Inflammatory macrophage treated with lipopolysaccharide for 4 hours (primary cell): ENCODE measurements at regions not wholly inside any gene's neighbourhood (a gene's known extent, or its start where the extent isn't known, plus 50 kb on each side); places are given as distances from the start of the nearest gene placed in this dataset.

ENCODE experiments used
- DNase-seq: peaks from one replicate; pipeline ENCODE4 v3.0.0-alpha.2; 2020

DNA sequence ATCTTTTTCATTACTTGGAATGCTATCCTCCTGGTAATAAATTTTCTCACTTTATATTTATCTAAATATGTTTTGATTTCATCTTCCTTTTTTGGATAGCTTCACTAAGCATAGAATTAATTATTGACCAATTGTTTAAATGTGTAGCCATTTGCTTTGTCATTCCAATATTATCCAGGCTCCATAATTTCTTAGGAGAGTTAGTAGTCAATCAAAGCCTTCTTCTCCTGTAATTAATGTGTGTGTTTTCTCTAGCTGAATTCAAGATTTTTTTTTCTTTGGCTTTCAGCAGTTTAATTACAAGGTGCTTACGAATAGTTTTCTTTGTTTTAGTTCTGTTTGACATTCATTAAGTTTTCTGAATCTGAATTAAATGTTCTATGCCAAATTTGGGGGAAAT, 545.9 kb upstream of the CELF2 start:
- no peak for DNase-seq

DNA sequence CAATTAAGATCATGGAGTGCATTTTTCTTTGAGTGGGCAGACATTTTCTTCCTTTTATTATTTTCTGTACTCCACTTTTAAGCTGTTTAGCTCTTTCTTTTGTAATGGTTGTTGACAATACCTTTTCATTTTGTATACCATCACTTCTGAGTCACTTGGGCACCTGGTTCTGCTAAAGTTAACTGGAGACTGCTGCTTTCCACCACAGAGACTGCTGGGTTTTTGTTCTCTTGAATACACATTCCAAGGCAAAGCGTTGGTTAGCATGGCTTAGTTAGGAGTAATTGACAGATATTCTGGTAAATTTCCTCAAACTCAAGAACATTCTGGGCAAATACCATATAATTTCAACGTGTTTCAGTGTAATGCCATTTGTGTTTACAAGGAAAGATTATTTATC, 541.9 kb upstream of the CELF2 start:
- DNase-seq, result no peak

DNA sequence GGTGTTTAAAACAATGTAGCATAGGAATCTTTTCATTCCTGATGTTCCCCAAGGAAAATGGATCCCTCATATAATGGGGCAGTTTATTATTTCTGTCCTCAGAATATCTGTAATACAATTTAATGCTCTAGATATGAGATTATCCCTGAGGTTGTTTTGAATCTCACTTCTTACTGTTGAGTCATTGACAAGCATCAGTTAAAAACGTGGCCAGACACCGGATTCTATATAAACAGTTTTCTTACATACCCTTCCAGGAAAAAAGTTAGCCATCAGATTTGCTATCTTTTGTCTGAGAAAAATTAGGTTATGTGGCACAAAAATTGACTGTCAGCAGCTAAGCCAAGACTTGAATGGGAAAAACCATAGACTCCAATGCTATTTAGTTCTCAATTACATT, 539.8 kb upstream of the CELF2 start:
- DNase-seq, result no peak

DNA sequence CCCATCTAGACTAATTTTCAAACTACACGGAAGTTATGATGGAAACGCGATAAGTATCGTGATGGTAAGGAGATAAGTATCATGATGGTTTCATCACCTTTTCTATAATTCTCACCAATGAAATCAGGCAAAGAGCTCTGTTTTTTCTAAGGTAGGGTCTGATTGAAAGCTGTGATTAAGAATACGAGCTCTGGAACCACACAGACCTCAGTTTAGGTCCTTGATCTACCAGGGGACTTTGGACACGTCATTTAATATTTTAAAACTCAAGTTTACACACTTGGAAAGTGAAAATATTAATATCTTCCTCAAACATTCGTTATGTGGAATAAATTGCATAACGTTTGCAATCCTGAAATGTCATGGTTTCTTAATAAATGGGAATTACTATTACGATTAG, 538.2 kb upstream of the CELF2 start:
- peak; percentile 9 for DNase-seq

DNA sequence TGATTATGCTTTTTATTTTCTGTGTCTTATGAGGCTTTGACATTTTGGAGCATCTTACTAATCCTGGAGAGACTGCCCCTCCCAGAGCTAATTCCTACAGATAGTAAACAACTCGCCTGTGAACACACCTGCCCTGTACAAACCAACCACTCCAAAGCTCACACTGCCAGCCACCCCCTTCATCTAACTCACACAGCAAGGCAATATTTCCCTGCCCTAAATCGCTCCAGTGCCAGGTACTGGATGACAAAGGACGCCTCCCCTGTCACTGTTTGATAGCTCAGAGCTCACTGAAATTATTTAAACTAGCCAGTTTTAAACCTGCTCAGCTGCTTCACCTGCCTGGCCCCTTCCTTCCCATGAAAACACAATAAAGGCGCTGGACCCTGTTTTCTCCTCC, 535.1 kb upstream of the CELF2 start:
- DNase-seq, result no peak

DNA sequence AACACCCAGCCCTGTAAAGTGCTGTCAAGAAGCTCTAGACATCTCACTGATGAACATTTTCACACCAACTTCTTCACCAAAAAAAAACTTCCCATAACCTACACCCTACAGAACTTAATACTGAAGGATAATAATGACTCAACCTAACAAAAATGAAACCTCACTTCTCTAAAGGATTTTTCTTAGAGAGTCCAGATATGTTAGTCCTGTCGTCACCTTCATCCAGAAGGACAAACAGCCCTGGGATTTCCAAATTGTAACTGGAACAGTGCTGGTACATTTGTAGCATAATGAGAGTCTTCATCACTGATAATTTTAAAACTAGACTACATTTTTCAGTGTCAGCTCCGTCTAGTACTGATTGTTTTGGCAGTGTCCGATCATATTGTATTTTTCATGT, 528.6 kb upstream of the CELF2 start:
- no peak for DNase-seq

DNA sequence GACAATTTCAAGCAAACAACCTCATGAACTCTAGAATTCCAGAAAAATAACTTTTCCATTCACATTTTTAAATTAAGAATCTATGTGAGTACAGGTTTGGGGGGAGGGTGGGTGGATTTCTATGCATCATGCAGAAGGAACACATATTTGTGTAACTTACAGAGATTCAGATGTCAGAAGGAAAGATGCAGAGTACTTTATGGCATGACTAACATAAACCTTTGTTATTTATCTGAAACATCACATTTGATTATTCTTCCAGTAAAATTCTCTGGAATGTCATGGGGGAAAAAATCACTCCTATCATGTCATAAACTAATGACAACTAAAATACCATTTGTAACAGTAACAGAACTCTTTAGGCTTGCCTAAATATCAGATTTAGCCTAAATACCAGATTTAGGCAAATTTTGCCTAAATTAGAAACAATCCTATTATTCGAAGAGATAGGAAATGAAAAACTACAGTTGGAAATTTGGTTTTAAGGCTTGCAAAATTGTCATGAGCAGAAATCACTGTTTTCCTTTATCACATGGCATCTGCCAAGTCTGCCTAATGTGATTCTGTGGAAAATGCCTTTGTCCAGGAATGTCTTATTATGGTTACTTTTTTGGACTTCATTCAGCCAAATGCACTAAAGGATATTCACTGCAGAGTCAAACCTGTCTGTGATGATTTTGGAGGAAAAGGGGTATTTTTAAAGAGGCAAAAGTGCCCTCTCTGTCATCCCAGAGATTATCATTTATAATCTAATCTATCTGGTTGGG, 527.7 kb upstream of the CELF2 start:
- DNase-seq, result no peak

DNA sequence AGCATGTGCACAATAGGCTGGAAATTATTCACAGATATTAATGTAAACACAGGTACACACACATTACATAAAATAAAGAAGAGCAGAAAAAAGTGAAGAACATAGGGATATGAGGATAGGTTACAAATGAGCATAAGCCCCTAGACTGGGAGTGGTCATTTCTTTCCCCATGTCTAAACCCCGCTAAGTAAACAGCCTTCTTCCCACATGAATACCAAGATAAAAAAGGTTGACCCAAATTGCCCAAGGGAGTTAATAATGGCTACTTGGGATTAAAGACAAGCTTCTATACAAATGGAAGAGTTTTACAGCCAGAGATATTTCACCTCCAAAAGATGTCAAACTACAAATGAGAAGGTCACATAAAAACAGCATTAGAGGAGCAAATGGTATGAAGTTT, 527.1 kb upstream of the CELF2 start:
- no peak for DNase-seq

DNA sequence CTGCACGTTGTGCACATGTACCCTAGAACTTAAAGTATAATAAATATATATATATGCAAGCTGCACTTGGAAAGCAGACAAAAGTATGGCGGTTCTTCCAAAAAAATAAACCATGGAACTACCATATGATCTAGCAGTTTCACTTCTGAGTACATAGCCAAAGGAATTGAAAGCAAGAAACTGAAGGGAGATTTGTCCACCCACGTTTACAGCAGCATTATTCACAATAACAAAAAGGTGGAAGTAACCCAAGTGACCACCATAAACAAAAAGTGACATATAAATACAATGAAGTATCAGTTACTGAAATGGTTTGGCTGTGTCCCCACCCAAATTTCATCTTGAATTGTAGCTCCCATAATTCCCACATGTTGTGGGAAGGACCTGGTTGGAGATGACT, 525.3 kb upstream of the CELF2 start:
- DNase-seq, result peak; percentile 62

DNA sequence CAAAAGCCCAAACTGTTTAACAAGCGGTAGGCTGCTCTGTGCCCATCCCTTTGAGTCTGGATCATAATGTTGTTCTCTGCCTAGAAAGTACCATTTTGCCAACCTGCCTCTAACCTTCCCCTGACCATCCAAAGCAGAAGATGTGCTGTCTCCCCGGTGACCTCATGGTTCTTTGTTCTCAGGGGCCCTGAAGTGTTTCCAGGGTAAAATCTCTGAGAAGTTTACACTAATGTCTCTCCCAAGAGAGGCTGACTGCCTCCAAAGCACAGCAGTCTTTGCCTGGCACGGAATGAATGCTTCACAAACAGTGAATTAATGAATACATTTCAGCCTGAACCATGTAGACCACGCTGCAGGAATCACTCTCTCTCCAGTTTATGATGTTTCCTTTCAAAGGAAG, 523.8 kb upstream of the CELF2 start:
- no peak for DNase-seq

DNA sequence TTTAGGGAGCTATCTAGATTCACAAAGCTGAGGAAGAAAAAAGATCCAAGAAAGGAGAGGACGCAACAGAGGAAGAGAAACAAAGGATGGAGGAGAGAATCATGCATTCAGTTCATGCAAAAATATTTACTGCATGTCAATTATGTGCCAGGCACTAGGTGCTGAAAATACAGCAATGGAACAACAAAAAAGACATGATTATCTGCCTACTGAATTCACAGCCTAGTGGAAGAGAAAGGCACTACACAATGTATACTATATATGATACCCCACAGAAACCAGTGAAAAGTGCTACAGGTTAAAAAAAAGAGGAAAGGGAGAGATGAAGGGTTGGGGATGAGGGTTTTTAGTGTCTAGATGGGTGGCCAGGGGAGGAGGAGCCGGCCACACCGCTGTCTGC, 520.4 kb upstream of the CELF2 start:
- no peak for DNase-seq

DNA sequence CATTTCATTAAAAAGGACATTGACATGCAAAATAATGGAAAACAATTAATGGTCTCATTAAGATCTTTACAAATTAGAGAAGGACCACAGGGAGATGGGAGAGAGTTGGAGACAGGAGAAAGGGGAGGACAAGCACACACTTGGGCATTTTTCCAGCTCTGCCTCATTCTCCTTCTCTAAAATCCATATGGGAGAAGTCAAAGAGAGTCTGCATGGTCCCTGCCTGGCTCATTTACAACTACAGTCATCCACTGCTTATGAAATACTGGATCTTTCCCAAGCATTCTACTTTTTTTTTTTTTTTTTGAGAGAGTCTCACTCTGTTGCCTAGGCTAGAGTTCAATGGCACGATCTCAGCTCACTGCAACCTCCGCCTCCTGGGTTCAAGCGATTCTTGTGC, 518.9 kb upstream of the CELF2 start:
- no peak for DNase-seq

DNA sequence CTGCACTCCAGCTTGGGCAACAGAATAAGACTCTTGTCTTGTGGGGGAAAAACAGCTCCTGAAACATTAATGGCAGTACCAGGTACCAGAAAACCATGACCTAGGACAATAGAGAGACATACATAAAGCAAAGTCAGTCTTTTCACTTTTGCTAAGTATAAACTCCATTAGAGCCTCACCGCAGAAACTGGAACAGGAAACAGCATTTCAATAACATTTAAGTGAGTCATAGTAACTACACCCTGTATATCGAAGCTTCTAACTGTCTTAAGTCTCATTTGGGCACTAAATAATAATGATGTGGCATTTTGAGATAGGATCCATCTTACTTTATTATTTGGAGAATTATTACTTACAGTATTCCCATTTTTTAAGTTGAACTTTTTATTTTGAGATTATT, 517.8 kb upstream of the CELF2 start:
- peak; percentile 48 for DNase-seq

DNA sequence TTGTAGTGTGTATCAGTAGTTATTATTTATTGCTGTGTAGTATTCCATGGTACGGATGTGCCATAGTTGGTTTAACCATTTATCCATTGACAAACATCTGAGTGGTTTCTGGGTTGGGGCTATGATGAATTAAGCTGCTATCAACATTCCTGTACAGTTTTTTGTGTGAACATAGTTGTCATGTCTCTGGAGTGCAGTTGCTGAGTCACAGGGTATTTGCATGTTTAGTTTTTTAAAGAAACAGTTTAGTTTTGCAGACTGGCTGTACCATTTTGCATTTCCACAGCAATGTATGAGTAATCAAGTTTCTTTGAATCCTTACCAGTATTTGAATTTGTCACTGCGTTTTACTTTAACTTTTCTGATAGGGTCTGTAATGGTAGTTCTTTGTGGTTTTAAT, 516.7 kb upstream of the CELF2 start:
- DNase-seq, result no peak

DNA sequence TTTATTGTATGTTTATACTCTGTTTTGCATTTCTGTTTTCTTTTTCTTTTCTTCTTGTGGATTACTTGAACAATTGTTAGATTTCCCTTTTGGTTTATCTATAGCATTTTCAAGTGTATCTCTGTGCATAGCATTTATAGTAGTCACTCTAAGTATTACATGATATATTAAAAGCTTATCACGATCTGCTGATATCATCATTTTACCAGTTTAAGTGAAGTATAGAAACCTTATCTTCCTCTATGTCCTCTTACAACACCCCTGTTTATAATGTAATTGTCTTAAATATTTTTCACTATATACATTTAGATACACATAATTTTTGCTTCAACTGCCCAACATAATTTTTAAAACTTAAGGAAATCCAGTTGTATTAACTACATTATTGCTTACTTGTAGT, 513.9 kb upstream of the CELF2 start:
- no peak for DNase-seq

DNA sequence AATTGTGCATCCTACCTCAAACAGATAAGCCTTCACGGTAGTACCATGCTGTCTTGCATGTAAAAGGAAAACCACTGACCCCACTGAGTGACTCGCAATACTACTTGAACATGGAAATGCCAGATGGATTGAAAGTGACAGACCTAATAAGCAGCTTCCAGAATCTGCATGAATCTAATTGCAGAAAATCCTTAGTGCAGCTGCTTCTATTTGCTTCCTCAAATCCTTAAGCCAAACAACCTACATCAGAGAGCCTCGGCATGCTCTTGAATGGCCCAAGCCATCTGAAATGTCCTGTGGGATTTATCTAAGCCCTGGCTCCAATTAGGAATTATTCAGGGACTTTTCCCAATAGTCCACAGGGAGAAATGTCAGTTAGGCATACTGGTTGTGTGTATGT, 509.5 kb upstream of the CELF2 start:
- DNase-seq, result no peak

DNA sequence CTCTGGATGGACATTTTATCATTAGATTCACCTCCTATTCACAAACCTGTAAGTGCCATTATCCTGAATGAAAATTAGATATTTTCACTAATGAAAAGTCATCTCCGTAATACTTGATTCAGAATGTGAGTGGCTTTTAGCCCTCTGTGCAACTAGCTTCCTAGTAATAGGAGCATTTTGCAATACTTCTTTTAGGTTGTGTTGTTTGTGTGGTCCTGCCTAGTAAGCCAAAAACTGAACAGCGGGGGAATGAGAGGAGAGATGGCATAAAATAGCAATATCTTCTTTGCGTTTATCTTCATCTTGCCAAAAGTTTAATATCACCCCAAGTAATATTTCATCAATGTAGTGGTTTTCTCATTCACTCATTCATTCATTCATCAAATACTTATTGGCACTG, 507.5 kb upstream of the CELF2 start:
- no peak for DNase-seq

DNA sequence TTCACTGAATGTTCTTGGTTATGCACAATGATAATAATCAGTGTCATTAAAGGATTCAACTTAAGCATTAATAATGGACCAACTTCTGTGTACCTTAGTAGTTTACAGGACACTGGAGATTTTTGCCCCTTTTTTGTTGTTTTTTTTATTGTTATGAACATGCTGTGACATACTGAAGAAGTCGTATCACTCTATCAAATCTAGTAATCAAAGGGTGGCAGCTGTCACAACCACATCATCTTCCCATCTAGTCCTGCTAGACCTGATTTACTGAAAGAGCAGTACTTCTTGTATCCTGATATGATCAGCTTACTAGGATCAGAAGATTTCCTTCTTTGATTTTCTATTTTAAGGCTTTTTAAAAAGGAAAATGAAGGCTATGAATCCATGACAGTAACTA, 504.6 kb upstream of the CELF2 start:
- no peak for DNase-seq

DNA sequence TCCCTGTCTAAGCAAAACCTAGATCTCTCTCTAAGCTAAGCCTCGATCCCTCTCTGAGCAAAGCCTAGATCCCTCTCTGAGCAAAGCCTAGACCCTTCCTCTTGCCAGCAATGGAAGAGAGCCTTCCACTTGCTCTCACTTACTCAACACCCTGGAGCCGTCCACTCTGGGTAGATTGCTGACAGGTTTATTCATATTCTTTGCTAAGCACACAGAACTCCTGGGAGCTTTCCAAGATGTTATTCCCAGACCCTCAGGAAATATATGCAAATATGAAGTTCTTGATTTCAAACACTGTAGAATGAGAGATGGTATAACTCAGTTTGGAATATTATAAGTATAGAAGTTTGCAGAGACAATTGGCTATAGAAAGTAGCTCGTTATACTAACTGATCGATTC, 503.8 kb upstream of the CELF2 start:
- DNase-seq, result no peak

DNA sequence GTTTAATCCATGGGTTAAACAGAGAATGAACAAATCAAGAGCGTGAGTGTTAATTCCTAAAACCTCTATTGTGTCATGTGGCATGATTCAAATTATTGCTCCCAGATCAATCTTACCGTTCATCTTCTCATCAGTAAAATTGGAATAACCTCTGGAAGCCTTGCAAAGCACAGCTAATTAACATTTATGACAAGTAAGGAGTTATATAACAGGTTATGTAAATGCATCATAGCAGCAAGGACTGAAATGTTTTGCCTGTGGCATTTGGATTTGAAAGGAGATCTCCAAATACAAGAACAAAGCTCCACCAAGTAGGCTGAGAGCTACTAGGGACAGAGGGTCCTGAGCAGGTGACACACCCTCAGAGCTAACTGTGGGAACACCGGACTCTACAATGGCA, 502.9 kb upstream of the CELF2 start:
- DNase-seq, result no peak

DNA sequence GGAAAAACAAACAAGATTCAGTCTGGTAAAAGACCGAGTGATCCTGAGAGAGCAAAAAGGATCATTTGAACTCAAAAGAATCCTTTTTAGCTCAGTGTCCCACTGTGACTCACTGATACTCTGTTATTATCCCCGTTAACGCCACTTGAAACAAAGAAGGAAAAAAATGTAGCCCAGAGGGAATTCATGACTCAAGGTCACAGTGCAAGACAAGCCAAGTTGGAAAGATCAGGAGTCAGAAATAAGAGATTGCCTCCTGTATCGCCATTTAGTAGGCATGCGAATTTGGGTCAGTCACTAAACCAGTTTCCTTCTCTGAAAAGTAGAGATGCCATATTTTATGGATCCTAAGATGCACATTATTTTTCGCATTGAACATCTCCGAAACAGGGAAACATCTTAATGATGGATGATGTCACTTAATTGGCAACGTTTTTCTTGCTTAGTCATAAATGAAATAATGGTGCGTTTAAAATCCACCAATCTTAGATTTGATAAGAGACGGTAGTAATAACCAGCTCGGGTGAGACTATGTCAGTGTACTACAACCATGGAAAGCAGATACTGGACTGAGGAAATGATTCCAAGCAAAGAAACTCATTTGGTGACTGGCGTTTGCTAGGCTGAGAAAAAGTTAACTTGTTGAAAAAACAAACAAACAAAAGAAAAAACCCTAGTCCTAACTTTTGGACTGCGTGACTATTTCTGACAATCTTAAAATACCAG, 502.0 kb upstream of the CELF2 start:
- no peak for DNase-seq

DNA sequence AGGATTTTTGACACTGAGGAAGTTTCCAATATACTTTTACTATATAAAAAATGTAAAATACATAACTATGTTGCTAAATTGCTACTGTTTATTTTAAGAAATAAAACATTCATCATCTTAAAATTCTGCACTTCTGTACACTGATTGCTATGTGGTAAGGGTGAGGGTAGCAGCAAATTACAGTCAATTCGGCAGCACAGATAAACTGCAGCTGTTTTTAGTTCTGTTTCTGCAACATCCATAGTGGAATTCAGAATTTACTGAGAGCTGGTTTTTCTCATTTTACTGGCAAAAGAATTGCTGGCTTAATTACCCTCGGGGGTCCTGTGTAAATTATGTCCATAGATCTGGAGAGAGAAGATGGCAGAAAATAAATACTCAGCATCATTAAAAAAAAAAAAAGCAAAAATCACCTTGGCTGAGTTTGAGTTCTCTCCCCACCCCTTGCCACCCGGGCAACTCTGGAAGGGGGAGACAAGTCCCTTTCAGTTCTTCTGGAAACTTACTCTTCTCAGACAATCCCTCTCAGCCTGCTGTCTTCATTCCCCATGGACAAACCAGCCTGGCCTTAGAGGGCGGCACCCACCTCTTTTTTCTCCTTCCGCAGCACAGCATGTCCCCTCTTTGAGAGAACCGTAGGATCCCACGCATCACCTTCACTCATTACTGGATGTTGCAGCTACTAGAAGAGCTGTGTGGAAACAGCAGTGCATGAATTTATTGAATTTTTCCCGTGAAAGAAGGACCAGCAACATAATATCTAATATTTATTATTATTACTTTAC, 501.1 kb upstream of the CELF2 start:
- DNase-seq, result no peak

DNA sequence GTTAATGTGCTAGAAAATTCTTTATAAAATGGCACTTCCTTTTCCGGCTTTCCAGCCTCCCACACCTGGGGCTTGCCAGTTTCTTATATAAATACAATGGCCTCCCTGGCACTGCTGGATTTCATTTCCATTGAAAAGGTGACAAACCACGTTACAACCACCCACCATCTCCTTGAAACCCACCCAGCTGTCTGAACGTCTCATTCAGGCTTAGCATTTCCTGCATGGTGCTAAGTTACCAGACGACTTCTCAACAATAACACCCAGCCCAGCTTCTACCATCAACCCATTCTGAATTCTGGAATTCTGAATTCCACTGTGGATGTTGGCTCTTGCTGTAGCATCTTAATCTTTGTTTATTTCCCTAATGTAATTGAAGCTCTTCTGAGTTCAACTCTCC, 499.8 kb upstream of the CELF2 start:
- no peak for DNase-seq

DNA sequence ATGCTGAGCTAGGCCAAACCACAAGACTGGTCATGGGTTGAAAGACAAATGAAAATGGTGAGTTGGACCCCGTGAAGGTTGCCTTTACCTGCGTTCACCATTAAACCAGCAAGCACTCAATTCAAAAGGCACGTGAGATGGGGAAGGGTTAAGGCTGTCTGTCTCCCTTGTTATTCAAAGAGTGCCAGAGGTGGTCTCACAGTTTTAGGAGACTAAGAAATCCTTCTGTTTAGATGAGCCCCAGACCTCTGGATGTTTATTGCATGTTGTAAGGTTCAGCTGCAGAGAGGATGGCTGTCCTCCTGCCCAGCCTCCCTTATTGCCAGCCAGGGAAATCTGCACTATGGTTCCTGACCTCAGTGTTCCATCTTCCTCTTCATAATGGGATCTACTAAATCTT, 498.0 kb upstream of the CELF2 start:
- DNase-seq, result no peak
